A204.1 (cell line): ENCODE measurements at regions not wholly inside any gene's neighbourhood (a gene's known extent, or its start where the extent isn't known, plus 50 kb on each side); places are given as distances from the start of the nearest gene placed in this dataset.

ENCODE experiments used
- FAIRE-seq: peaks from 2 replicates; lab custom pipeline; 2012; peaks lifted over from hg19 to GRCh38; lab: Jason Lieb, UNC

DNA sequence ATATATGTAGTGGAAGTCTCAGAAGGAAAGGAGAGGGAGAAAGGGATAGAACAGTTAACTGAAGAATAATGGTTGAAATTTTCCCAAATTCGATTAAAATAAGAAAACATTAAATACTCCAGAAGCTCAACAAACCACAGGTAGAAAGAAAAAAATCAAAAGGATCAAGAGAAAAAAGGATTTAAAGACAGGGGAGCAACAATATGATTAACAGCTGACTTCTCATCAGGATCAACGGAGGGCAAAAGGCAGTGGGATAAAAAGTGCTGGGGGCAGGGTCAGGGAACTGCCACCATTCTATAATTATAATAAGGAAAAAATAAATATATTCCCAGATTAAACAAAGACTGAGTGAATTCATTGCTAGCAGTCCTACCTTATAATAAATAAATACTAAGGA is 55.3 kb downstream of the CDKN2C start:
- FAIRE-seq, result no peak

GRCh38 chr1:51032936-51033335 is 62.9 kb downstream of the CDKN2C start:
- FAIRE-seq, result no peak

DNA sequence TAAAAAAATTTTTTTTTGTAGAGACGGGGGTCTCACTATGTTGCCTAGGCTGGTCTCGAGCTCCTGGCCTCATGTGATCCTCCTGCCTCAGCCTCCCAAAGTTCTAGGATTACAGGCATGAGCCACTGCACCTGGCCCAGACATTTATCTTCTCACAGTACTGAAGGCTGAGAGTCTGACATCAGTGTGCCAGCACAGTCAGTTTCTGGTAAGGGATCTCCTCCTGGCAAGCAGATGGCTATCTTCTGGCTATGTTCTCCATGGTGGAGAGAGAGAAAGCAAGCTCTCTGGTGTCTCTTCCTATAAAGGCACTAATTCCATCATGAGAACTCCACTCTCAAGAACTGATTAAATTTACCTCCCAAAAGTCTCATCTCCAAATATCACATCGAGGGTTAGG is 57.8 kb upstream of the C1orf185 start:
- FAIRE-seq, result no peak

DNA sequence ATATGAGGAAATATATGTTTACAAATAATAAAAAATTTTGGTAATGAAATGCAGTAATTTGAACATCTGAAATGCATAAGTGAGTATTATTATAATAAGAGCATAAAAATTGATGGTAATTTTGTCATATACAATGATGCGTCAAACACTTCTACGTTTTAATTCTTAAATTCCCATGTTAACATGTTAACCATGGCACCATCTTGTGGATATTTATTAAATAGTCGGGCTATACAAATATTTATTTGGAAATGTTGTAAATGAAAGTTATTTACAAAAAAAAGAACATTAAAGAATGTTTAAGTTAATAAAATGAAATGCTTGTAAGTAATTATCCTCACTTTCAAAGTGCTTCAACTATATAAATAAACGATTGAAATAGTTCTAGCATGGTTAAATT is 57.2 kb upstream of the C1orf185 start:
- FAIRE-seq, result peak; percentile 97

GRCh38 chr1:51048021-51048420 is 54.0 kb upstream of the C1orf185 start:
- FAIRE-seq, result no peak

DNA sequence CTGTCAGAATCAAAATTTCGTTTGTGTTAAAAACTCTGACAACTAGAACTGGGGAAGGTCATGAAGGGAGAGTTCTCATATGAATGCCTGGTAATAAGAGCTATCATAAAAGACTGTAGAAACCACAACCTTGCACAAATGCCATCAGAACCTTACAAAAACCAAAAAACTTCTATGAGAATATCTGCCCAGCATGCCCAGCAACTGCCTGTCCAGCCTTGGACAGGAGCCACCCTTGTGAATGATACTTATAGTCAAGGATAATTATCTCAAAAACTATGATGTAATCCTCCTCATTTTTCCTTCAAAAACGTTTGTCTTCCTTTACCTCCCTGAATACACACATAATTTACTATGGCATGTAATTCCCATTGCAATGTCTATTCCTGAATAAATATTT is 53.4 kb upstream of the C1orf185 start:
- FAIRE-seq, result no peak
